Common myeloid progenitor, CD34-positive (primary cell): ENCODE measurements at regions not wholly inside any gene's neighbourhood (a gene's known extent, or its start where the extent isn't known, plus 50 kb on each side); places are given as distances from the start of the nearest gene placed in this dataset.

Experiments used
- CTCF ChIA-PET: fragments of 350-600 bp; sonication (Branson Sonifier 250); formaldehyde crosslinking; loops from one replicate; lab custom pipeline; 2021; ENCODE audit warnings: antibody characterized with exemption; lab: Charles Lee
- POLR2A ChIA-PET: fragments of 350-600 bp; sonication (Branson Sonifier 250); formaldehyde crosslinking; loops from one replicate; lab custom pipeline; 2021; ENCODE audit warnings: antibody characterized with exemption; lab: Charles Lee
- DNase-seq, 3 donors: peaks; one replicate each; pipeline versions ENCODE4 v3.0.0 to v3.0.0-alpha.2; 2013
- H3K27ac ChIP-seq, 2 experiments: 1 replicate in 1 of 2; 2 replicates in 1 of 2; pipeline ENCODE4 v1.7.0; 2013; ENCODE audit warnings: inconsistent platforms in 2 of 2, low read length in 2 of 2, mild to moderate bottlenecking in 2 of 2, low read depth in 1 of 2, moderate library complexity in 1 of 2; ENCODE audit not compliant: severe bottlenecking in 2 of 2, insufficient read depth in 1 of 2, poor library complexity in 1 of 2
- H3K27me3 ChIP-seq, 5 experiments: replicated peaks in 2 of 5; 1 replicate in 3 of 5; 2 replicates in 2 of 5; pipeline versions ENCODE4 v1.6.1 to v1.7.0; 2013; ENCODE audit warnings: low read length in 4 of 5, mild to moderate bottlenecking in 2 of 5, moderate library complexity in 2 of 5, inconsistent platforms in 1 of 5; ENCODE audit not compliant: insufficient read depth in 5 of 5, control insufficient read depth in 4 of 5
- H3K36me3 ChIP-seq, 4 experiments: 1 replicate in 2 of 4; 2 replicates in 2 of 4; pipeline versions ENCODE4 v1.6.1 to v1.7.0; 2013; ENCODE audit warnings: low read length in 3 of 4, control low read depth in 1 of 4, mild to moderate bottlenecking in 1 of 4; ENCODE audit not compliant: control insufficient read depth in 4 of 4, insufficient read depth in 4 of 4
- H3K4me1 ChIP-seq, 4 experiments: 1 replicate in 3 of 4; 2 replicates in 1 of 4; pipeline versions ENCODE4 v1.6.1 to v1.7.1; 2013; ENCODE audit warnings: low read length in 3 of 4, mild to moderate bottlenecking in 3 of 4, control low read depth in 1 of 4, inconsistent platforms in 1 of 4, moderate library complexity in 1 of 4; ENCODE audit not compliant: control insufficient read depth in 4 of 4, insufficient read depth in 4 of 4; ENCODE audit errors: control extremely low read depth in 1 of 4
- H3K4me3 ChIP-seq, 7 experiments: 1 replicate in 4 of 7; 2 replicates in 3 of 7; pipeline versions ENCODE4 v1.5.1 to v1.7.0; 2013; ENCODE audit warnings: mild to moderate bottlenecking in 7 of 7, low read length in 6 of 7, moderate library complexity in 6 of 7, inconsistent platforms in 2 of 7, low read depth in 2 of 7, control low read depth in 1 of 7; ENCODE audit not compliant: insufficient read depth in 4 of 7, control insufficient read depth in 1 of 7; ENCODE audit errors: extremely low read depth in 1 of 7
- H3K9me3 ChIP-seq, 5 experiments: 1 replicate in 4 of 5; 2 replicates in 1 of 5; pipeline versions ENCODE4 v1.6.1 to v1.7.1; 2013; ENCODE audit warnings: low read length in 4 of 5, mild to moderate bottlenecking in 2 of 5, inconsistent platforms in 1 of 5, low read depth in 1 of 5, moderate library complexity in 1 of 5; ENCODE audit not compliant: control insufficient read depth in 4 of 5, insufficient read depth in 2 of 5; ENCODE audit errors: control extremely low read depth in 1 of 5
- WGBS: methylation state at CpG from one replicate; pipeline ENCODE4 v1.1.5; 2013; ENCODE audit not compliant: insufficient coverage; 5-methylcytosine and 5-hydroxymethylcytosine counted together

GRCh38 chr3:72174040-72174439, 389.1 kb upstream of the PROK2 start:
- ChIA-PET CTCF (interaction anchor here (0.7 to 0.8 kb wide), 2 partner anchors 64 to 407 kb away, joined by 3 read pairs; no protein-coding TSS in a partner anchor), POLR2A (no interaction called here)
- Histone ChIP-seq H3K4me1 (peaks cover 6 to 34% (median 25%) of the 10 kb centered on the region in 4 experiments), H3K36me3 (no peaks in the 10 kb centered on the region), H3K27ac (no peak overlapping the region), H3K9me3 (peaks cover 0 to under 1% (median 0%) of the 10 kb centered on the region in 5 experiments), H3K27me3 (no peaks in the 10 kb centered on the region), H3K4me3 (no peak overlapping the region)
- DNase-seq: no peak
- 40% methylated on average over 1 of the region's 3 CpGs for WGBS

GRCh38 chr3:72171946-72172345, 387.0 kb upstream of the PROK2 start:
- Histone ChIP-seq H3K27ac (no peak overlapping the region), H3K36me3 (no peaks in the 10 kb centered on the region), H3K9me3 (peaks cover 0 to 3% (median 0%) of the 10 kb centered on the region in 5 experiments), H3K27me3 (no peaks in the 10 kb centered on the region), H3K4me3 (no peak overlapping the region), H3K4me1 (peaks cover 0 to 15% (median 11%) of the 10 kb centered on the region in 4 experiments)
- WGBS: 92% methylated on average over 9 of the region's 10 CpGs
- no peak for DNase-seq
- CTCF ChIA-PET: interaction anchor here (1.1 to 1.2 kb wide), 2 partner anchors 10 to 18 kb away, joined by 3 to 4 read pairs; no protein-coding TSS in a partner anchor
- POLR2A ChIA-PET: interaction anchor here (0.6 kb wide), 1 partner anchor 16 kb away, joined by 4 read pairs; no protein-coding TSS in a partner anchor

GRCh38 chr3:72171463-72171881, 386.5 kb upstream of the PROK2 start:
- Histone ChIP-seq H3K27me3 (no peaks in the 10 kb centered on the region), H3K4me1 (peaks cover 0 to 10% (median 6%) of the 10 kb centered on the region in 4 experiments), H3K36me3 (no peaks in the 10 kb centered on the region), H3K27ac (no peak overlapping the region), H3K4me3 (no peak overlapping the region), H3K9me3 (peaks cover 0 to 3% (median 0%) of the 10 kb centered on the region in 5 experiments)
- CTCF ChIA-PET: interaction anchor here (1.1 kb wide), 1 partner anchor 10 kb away, joined by 3 read pairs; no protein-coding TSS in a partner anchor
- DNase-seq: no peak
- 95% methylated on average over 5 of the region's 6 CpGs for WGBS
- POLR2A ChIA-PET: interaction anchor here (0.6 kb wide), 1 partner anchor 16 kb away, joined by 4 read pairs; no protein-coding TSS in a partner anchor

- Histone ChIP-seq H3K4me1 (peaks cover 0 to 9% (median 1%) of the 10 kb centered on the region in 4 experiments), H3K27me3 (no peaks in the 10 kb centered on the region), H3K9me3 (peaks cover 0 to 3% (median 0%) of the 10 kb centered on the region in 5 experiments), H3K36me3 (no peaks in the 10 kb centered on the region), H3K27ac (no peak overlapping the region), H3K4me3 (no peak overlapping the region)
- POLR2A ChIA-PET: no interaction called here
- CTCF ChIA-PET: interaction anchor here (1.0 to 1.9 kb wide), 5 partner anchors 10 to 69 kb away, joined by 3 to 6 read pairs (median 4); no protein-coding TSS in a partner anchor
- WGBS: 94% methylated on average over 5 of the region's 5 CpGs
- DNase-seq: peak in 1 of 3 donors; percentile 35
Observed at GRCh38 chr3:72169561-72170472, 384.9 kb upstream of the PROK2 start.

GRCh38 chr3:72169120-72169519, 384.2 kb upstream of the PROK2 start:
- Histone ChIP-seq H3K4me3 (no peak overlapping the region), H3K27ac (no peak overlapping the region), H3K27me3 (no peaks in the 10 kb centered on the region), H3K36me3 (no peaks in the 10 kb centered on the region), H3K4me1 (peaks cover 0 to 16% (median 1%) of the 10 kb centered on the region in 4 experiments), H3K9me3 (peaks cover 0 to 3% (median 0%) of the 10 kb centered on the region in 5 experiments)
- no peak for DNase-seq
- CTCF ChIA-PET: interaction anchor here (1.0 to 1.9 kb wide), 6 partner anchors 8 to 68 kb away, joined by 3 to 6 read pairs (median 4); no protein-coding TSS in a partner anchor
- POLR2A ChIA-PET: no interaction called here

- ChIA-PET CTCF (interaction anchor here (0.7 to 1.1 kb wide), 4 partner anchors 9 to 284 kb away, joined by 3 to 6 read pairs (median 3); no protein-coding TSS in a partner anchor), POLR2A (no interaction called here)
- DNase-seq: no peak
Observed at GRCh38 chr3:72165808-72166207, 380.9 kb upstream of the PROK2 start.

More at GRCh38 chr3:72165808-72166207, 380.9 kb upstream of the PROK2 start:
- Histone ChIP-seq H3K4me1 (peaks cover 5 to 36% (median 17%) of the 10 kb centered on the region in 4 experiments), H3K4me3 (no peak overlapping the region), H3K36me3 (no peaks in the 10 kb centered on the region), H3K27me3 (no peaks in the 10 kb centered on the region), H3K27ac (no peak overlapping the region), H3K9me3 (peaks cover 0 to 3% (median 0%) of the 10 kb centered on the region in 5 experiments)
- WGBS: no CpG with 5 or more reads among the region's 1 CpG
